Head of caudate nucleus (tissue), 42 donors: ENCODE measurements at regions not wholly inside any gene's neighbourhood (a gene's known extent, or its start where the extent isn't known, plus 50 kb on each side); places are given as distances from the start of the nearest gene placed in this dataset.
A peak's percentile ranks its signal among the peaks of the same experiment; 100 is the strongest.
"Not testable (repeated sequence)": the region's sequence is repeated elsewhere in the genome, so short reads cannot be mapped to it uniquely, and the experiment has no call there.

Experiments
- DNase-seq, 42 donors: peaks; one replicate each; pipeline versions ENCODE4 v3.0.0 to v3.0.0-alpha.2; 2020 to 2021; ENCODE audit warnings: mixed read lengths in 7 of 42
- intact Hi-C: fragments of 100-400 bp; cut with DNase I; formaldehyde crosslinking; loops from one replicate; pipeline ENCODE4 v1.15.0; 2022

DNA sequence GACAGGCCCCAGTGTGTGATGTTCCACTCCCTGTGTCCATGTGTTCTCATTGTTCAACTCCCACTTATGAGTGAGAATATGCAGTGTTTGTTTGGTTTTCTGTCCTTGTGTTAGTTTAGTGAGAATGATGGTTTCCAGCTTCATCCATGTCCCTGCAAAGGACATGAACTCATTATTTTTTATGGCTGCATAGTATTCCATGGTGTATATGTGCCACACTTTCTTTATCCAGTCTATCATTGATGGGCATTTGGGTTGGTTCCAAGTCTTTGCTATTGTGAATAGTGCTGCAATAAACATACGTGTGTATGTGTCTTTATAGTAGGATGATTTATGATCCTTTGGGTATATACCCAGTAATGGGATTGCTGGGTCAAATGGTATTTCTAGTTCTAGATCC, 558.2 kb upstream of the KLF4 start:
- DNase-seq, intact Hi-C loops: not testable (repeated sequence)

DNA sequence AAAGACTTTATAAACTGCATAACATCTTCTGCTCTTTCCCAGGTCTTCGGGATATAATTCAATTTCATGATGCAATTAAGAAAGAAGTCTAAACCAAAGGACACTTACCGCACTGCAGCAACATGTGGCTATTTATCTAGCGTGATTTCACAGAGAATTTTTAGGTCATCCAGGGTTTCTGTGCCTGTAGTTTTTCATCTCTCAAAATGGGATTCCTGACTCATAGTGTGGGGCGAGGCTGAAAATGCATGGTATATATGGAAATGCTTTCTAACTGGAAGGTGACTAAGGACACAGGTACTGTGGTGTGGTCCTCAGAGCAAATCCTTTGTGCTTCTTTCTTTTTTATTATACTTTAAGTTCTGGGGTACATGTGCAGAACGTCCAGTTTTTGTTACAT, 557.7 kb upstream of the KLF4 start:
- intact Hi-C loops = no loop called here
- DNase-seq = no peak

DNA sequence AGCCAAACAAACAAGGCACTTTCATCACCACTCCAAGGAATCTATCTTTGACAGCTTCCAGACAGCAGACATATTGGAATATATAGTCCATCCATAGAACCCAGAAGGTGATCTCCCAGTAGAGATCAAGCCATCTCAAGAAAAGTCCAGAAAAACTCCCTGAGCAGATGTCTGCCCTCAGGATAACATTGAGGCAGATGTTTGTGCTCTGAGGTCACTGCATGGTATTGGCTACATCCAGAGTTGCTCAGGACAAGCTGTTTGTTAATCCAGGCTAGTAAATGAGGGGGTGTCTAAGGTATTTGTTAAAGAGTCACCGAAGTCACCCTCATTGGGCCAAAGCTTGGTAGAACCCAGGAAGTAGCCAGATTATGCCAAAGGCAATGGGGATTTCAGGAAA, 556.3 kb upstream of the KLF4 start:
- DNase-seq = no peak
- intact Hi-C loops = no loop called here

DNA sequence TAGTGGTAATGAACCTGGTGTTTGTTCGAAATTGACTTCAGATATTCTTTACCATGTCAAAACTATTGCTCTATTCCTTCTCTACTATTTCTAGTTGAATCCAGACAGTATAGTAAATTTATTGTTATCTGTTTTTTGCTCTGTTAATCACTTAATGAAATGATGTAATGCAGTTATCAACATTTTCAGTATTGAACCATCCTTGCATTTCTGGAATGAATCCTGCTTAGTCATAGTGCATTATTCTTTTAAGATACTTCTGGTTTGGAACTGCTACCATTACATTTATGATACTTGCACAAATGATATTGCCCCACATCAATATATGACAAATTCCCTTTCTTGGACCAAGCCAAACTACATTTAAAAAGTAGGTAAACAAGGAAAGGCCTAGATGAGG, 554.0 kb upstream of the KLF4 start:
- intact Hi-C loops = no loop called here

DNA sequence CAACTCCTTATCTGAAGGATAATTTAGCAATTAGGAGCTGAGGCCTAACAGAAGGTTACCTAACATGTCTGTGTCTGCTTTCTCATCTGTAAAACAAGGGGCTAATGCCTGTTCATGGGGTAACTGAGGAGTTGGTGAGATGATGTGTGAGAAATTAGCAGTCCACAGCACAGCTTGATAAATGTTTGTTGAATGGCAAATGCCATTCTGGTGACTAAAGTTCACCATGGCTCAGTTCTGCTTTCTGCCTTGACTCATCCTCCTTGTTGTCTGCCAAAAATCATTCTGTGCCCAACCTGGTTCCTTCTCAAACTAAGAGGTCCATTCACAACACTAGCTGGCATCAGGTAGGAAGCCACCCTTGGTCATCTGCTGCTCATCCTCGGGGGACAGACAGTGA, 552.0 kb upstream of the KLF4 start:
- intact Hi-C loops = no loop called here
- DNase-seq = no peak

More for the DNA sequence above, 554.0 kb upstream of the KLF4 start:
- no peak for DNase-seq

DNA sequence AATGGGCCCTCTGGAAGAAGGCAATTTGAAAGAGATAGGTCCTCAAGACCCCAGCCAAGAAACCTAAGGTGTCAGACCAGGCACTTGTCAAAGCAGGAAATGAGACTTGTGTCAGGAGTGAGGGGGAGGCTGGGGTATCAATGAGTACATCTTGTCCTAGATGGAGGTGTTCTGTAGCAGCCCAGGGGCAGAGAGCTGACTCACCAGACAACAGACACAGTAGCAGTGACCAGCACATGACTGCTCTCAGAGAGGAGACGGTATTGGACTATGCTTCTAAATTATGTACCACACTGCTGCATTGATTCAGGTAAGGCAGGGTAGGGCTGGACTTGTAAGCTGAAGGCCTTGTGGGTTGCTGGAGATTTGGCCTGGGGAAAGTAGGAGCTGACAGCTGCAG, 551.2 kb upstream of the KLF4 start:
- DNase-seq = no peak
- intact Hi-C loops = no loop called here

DNA sequence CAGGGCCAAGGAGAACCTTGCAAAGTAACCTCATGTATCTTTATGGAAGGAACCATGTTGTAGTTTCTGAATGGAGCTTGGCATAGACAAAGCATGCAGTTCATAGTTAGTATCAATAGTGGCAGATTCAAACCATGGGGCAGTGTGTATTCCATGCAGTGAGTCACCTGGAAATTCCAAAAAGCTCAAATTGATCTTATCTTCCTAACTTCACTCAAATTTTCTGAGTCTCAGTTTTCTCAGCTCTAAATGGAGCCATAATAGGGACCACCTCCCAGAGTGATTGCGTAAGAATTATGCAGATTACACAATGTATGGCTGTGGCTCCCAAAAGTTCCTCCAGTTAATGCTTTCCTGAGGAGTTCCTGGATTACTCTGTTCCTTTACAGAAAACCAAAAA, 549.9 kb upstream of the KLF4 start:
- intact Hi-C loops = no loop called here
- DNase-seq = no peak

DNA sequence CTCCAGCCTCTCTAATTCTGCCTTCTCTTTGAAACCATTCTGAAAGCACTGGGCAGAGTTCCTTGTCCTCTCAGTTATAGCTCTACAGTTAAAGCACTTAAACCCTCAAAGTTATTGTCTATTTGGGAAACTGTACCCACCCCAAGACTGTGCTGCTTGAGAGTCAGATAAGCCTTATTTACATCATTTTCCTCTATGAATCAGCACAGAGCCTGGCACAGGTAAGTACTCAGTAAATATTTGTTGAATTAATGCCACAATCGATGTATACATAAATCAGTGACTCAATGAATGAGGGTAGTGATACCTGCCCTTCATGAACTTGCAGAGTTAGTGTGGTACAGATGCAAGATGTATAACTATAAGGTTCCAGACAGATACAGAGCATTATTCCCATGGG, 549.4 kb upstream of the KLF4 start:
- DNase-seq = no peak
- intact Hi-C loops = no loop called here

DNA sequence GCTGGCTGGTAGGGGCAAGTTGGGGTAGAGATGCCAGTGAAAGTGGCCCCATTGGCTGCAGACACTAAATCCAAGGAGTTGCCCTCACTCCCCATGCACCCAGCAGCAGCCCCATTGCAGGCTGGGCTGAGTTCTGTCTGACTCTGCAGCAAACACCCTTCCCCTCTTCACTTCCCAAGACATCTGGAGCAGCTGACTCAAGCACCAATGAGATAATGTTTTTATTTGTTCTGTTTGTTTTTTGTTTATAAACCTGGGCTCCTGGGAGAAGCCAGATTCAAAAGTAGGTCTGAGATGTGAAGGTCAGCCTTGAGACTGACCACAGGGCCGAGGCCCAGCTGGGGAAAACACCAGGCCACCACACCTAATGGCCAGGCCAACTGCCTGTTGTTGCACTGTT, 545.9 kb upstream of the KLF4 start:
- DNase-seq = no peak
- intact Hi-C loops = no loop called here

DNA sequence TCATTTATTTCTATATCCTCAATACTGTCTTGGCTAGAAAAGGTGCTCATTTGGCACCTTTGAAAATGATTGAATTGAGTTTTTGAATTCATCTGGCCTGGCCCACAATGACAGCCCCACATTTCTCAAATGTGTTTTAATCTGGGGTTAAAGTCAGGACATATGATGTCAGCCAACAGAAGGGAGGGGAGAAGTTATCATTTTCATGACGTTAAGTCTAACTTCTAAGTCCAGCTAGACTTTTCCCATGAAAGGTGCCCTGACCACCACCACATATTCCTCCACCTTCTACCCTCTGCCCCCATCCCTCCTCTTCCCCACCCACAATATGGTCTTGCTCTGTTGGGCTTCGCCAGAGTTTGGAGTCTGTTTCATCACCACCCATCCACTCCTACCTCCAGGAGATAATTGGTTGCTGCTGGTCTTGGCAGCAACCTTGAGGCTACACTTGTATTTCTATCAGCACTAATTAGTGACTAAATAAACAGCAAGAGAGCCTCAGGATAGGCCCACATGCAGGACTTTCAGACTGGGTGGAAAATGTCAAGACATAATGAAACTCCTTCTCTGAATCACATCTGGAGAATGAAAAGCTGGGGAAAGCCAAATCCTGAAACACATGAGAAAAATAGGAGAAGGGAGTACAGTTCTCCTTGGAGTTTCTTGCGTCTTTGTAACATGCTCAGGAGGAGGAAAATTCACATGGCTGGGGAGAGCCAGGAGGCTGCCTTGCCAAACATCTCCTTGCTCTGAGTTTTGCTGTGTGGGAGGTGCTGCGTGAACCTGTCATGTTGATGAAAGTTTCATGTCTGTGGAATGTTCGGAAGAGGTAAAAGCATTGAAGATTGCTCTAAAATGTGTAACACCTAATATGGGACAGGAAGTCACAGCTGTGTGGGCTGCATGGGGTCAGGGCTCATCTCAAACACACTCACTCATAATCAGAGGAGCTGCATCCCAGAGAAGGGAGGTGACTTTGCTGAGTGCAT, 544.7 kb upstream of the KLF4 start:
- DNase-seq = peak in 40 of 42 donors; percentile 11 to 89 (median 50)
- intact Hi-C loops = no loop called here

DNA sequence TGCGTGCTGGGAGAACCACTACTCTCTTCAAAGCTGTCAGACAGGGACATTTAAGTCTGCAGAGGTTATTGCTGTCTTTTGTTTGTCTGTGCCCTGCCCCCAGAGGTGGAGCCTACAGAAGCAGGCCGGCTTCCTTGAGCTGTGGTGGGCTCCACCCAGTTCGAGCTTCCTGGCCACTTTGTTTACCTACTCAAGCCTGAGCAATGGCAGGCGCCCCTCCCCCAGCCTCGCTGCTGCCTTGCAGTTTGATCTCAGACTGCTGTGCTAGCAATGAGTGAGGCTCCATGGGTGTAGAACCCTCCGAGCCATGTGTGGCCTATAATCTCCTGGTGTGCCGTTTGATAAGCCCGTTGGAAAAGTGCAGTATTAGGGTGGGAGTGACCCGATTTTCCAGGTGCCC, 542.5 kb upstream of the KLF4 start:
- DNase-seq, intact Hi-C loops: not testable (repeated sequence)

DNA sequence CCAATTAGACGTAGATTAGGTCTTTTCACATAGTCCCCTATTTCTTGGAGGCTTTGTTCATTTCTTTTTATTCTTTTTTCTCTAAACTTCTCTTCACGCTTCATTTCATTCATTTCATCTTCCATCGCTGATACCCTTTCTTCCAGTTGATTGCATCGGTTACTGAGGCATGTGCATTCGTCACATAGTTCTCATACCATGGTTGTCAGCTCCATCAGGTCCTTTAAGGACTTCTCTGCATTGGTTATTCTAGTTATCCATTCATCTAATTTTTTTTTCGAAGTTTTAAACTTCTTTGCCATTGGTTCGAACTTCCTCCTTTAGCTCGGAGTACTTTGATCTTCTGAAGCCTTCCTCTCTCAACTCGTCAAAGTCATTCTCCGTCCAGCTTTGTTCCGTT, 541.7 kb upstream of the KLF4 start:
- DNase-seq, intact Hi-C loops: not testable (repeated sequence)

DNA sequence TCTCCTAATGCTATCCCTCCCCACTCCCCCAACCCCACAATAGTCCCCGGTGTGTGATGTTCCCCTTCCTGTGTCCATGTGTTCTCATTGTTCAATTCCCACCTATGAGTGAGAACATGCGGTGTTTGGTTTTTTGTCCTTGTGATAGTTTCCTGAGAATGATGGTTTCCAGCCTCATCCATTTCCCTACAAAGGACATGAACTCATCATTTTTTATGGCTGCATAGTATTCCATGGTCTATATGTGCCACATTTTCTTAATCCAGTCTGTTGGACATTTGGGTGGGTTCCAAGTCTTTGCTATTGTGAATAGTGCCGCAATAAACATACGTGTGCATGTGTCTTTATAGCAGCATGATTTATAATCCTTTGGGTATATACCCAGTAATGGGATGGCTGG, 537.1 kb upstream of the KLF4 start:
- DNase-seq, intact Hi-C loops: not testable (repeated sequence)

DNA sequence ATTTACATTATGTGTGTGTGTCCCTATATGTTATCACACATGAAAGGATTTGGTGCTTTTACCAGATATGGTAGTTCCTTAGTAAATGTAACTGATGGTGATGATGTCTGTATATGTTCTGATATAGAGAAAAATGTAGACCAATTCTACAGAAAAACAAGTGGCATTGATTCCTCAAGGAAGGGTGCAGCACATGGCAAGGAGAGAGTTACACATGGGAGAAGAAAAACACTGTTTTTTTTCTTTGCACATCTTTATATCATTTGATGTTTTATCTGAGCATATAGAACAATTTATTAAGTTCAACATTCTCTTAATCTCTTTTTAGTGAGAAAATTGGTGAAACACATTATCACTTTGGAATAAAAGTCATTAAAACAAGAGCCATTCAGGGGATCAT, 535.0 kb upstream of the KLF4 start:
- no peak for DNase-seq
- intact Hi-C loops = no loop called here

DNA sequence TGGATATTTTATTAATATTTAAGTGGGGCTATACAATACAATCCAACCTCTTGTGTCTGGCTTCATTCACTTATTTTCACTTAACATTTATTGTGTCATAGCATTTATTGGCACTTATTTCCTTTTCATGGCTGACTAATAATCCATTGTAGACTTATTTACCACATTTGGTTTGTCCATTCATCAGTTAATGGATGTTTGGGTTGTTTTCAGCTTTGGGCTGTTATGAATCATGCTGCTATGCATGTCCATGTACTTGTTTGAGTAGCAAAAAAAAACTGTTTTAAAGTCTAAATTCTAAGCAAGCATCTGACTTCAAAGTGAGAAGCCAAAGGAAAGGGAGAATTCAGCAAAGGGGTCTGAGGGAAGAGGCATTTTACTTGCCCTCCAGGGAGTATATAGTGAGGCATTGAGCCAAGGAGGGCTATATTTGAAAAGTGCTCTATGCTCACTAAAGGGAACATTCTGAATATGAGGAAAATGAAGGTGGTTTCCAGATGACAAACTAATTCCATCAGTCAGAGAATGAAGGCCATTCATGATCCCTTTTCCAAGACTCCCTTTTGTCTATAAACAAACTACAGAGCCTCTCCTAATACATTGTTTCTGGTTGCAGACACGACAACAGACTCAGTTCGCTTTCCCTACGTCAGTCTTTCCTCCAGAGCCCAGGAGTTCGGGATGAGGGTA, 532.8 kb upstream of the KLF4 start:
- DNase-seq = no peak
- intact Hi-C loops = no loop called here

DNA sequence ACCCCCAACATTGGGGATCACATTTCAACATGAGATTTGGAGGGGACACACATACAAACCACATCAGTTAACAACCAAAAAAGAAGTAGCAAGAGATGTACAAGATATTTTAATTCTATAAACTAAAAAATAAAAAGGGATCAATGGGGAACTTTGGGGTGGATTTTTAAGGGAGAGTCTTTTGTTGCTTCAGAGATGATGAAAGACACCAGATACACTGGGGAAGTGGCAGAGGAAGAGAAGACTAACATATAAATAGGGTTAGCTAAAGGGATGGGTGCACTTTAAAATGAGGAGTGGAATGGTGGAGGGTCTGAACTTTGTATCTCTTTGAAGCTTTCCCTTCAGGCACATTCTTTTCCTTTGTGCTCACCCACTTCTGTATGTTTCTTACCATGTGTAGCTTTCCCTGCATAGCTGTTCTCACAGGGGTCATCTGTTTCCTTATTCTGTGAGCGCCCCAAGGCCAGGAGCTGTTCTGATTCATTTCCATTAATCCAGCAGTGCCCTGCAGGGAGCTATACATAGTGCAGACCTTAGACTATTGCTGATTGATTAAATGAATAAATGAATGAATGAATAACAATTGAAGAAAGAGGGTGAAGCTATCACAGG, 531.6 kb upstream of the KLF4 start:
- DNase-seq = no peak
- intact Hi-C loops = no loop called here

DNA sequence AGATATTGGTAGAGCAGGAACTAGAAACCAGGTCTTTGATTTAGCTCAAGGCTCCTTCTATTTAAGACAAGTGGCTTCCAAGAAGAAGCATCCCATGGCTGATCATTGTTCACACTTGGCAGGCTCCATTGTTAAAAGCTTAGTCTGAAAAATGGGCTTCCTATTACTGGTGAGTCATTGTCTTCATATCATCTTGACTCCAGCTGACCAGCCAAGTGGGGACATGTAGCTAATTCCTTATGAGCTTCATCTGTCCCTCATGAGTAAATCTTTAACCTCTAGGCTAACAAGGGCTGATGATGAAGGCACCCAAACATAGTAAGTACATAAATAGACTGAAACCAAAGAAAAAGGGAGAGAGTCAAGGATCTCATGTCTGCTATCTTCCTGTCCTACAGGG, 530.3 kb upstream of the KLF4 start:
- DNase-seq = no peak
- intact Hi-C loops = no loop called here

DNA sequence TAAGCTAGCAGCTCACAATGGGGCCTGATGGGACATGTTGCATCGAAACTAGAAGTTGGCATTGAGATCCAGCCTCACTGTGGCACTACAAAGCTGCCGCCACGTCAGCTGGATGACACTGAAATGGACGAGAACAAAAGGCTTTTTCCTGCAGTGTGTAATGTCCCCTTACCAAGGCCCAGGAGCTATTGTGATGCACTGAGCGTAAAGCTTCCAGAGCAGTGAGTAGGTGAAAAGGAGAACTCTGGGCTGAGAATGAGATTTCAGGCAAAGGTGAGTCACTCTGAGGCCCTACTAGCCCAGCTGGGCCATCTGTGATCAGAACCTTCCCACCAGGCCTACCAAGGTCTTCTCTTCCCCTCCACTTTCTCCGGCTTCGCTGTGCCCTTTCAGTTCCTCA, 528.1 kb upstream of the KLF4 start:
- intact Hi-C loops = no loop called here
- no peak for DNase-seq

DNA sequence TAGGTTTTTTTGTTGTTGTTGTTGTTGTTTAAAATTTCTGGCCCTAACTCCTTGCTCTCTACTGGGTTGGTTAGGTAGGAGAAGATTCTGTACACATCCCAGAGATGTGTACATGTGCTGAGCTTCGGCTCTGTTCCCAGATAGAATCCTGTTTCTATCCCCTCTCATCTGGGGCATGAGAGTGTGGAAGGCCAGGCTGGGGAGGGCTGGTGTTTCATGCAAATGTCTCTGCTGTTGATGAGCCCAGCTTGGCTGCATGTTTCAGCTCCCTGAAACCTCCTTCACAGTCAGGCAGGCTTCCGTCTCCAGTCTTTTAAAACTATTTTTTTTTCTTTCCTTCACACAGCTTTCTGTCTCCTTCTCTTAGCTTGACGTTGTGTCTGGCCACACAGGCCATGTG, 526.9 kb upstream of the KLF4 start:
- intact Hi-C loops = no loop called here

DNA sequence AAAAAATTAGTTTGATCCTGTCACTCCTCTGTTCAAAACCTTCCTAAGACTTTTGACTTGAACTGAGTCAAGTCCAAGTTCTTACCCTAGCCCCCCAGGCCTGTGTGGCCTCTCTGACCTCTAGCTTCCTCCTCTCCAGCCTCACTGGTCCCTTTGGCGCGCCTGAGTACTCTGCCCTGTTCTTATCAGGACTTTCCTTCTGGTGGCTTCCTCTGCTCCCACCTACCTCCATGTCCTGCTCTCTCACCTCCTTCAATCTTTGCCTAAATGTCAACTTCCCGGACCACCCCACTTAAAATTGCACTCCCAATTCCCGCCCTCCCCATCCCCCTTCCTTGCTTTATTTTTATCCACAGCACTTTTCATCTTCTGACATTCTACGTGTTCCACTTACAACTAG, 526.1 kb upstream of the KLF4 start:
- intact Hi-C loops = no loop called here
- DNase-seq = no peak

More for the DNA sequence above, 526.9 kb upstream of the KLF4 start:
- no peak for DNase-seq
